ENCODE measurements at regions not wholly inside any gene's neighbourhood (a gene's known extent, or its start where the extent isn't known, plus 50 kb on each side); places are given as distances from the start of the nearest gene placed in this dataset.

DNA sequence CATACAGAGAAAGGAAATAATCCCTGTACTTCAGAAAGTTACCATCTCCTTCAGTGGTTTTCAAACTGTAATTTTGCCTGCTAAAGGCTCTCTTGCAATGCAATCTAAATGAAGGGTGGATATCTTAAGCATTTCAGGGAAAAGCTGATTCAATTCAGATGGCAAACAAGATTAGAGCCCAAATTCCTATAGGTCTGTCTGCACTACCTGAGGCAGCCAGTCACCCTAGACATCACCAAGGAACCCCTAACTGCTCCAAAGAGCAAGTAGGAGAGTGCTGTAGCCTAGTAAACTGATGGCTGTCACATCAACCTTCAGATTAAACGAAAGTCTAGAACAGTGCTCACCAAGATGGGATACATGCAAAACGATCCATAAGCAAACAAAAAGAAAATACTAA is 138.0 kb upstream of the ANK3 start:
- TF ChIP-seq, protein P1, sequence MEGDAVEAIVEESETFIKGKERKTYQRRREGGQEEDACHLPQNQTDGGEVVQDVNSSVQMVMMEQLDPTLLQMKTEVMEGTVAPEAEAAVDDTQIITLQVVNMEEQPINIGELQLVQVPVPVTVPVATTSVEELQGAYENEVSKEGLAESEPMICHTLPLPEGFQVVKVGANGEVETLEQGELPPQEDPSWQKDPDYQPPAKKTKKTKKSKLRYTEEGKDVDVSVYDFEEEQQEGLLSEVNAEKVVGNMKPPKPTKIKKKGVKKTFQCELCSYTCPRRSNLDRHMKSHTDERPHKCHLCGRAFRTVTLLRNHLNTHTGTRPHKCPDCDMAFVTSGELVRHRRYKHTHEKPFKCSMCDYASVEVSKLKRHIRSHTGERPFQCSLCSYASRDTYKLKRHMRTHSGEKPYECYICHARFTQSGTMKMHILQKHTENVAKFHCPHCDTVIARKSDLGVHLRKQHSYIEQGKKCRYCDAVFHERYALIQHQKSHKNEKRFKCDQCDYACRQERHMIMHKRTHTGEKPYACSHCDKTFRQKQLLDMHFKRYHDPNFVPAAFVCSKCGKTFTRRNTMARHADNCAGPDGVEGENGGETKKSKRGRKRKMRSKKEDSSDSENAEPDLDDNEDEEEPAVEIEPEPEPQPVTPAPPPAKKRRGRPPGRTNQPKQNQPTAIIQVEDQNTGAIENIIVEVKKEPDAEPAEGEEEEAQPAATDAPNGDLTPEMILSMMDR (IDR thresholded peaks at IDR 0.05): no peak
- no peak for TF ChIP-seq POLR2A (IDR thresholded peaks at IDR 0.05)

All from heart left ventricle (tissue), 13 donors.